Inflammatory macrophage treated with lipopolysaccharide for 1 hour (primary cell): ENCODE measurements at regions not wholly inside any gene's neighbourhood (a gene's known extent, or its start where the extent isn't known, plus 50 kb on each side); places are given as distances from the start of the nearest gene placed in this dataset.
A peak's percentile ranks its signal among the peaks of the same experiment; 100 is the strongest.
"Not testable (repeated sequence)": the region's sequence is repeated elsewhere in the genome, so short reads cannot be mapped to it uniquely, and the experiment has no call there.

Experiments used
- DNase-seq, 2 donors: peaks; one replicate each; pipeline ENCODE4 v3.0.0-alpha.2; 2020 to 2022

DNA sequence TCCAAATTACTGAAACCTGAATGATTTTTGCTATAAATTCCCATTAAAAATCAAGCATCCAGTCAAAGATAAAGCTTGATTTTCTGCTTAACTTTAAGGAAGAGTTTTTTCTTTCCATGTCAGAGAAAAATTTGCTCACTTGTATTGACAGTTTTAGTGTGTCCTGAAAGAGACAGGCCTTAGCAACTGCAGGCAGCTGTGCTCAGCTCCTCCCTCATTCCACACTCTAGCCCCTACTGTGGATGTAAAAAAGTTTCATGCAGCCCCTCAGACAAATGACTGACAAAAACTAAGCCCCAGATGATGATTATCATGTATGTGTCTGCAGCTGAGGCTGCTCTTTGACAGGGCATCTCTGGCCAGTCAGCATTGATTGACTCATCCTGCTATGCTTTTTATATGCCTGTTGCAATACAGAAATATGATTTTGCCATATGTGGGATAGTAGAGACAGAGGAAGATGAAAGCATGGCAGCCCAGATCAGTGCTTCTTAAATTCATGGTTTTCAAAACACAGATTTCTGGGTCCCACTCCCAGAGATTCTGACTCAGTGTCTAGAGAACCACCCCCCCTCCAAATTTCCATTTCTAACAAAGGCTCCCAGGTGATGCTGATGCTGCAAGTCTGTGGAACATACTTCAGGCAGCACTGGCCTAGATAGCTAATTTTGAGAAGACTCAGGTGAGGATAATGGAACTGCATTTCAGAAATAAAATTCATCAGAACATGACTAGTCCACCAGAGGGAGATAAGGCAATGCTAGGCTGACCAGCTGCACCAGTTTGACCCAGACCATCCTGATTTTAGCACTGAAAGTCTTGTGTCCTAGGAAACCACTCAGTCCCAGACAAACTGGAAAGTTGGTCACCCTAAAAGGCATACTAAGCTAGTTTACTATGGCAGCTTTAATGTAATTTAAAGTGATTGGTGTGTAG lies 298.7 kb upstream of the KCNN2 start:
- no peak for DNase-seq

GRCh38 chr5:114065912-114066311 lies 296.0 kb upstream of the KCNN2 start:
- no peak for DNase-seq

GRCh38 chr5:114070093-114070722 lies 291.7 kb upstream of the KCNN2 start:
- no peak for DNase-seq

GRCh38 chr5:114089259-114089658 lies 272.6 kb upstream of the KCNN2 start:
- DNase-seq = no peak

GRCh38 chr5:114097570-114097969 lies 264.3 kb upstream of the KCNN2 start:
- DNase-seq = no peak

- DNase-seq = no peak
Observed at GRCh38 chr5:114099161-114099560, 262.7 kb upstream of the KCNN2 start.

DNA sequence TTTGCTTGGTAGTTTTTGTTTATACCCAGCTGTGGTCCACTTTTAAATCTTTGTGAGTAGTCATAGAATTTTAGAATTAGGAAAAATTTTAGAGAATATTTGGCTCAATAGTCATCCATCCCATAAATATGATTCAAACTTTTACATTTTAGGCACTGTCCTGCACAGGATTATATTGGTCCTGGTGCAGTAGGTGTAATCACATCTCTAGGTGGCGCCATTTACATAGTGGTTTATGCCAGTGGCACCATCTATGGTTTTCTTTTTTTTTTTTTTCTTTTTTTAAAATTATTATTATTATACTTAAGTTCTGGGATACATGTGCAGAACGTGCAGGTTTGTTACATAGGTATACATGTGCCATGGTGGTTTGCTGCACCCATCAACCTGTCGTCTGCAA lies 260.7 kb upstream of the KCNN2 start:
- DNase-seq = peak; percentile 3 to 42

- no peak for DNase-seq
Observed at GRCh38 chr5:114113604-114114003, 248.3 kb upstream of the KCNN2 start.

DNA sequence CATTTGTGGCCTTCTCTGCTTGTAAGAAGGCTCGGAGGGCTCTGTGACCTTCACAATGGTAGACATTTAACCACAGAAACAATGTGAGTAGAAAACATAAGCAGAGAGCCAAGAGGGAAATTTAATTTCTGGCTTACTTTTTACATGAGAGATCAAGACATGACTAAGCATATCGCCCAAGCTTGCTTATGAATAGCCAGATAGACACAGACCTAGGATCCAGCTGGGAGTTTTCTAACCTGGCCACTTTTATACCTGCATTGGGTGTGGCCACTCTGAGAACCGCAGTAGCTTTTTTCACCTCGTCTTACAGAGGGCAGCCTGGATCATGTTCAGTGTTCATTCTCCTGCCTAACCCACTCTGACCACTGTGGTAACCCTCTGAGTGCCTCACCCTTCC lies 244.9 kb upstream of the KCNN2 start:
- DNase-seq = no peak

DNA sequence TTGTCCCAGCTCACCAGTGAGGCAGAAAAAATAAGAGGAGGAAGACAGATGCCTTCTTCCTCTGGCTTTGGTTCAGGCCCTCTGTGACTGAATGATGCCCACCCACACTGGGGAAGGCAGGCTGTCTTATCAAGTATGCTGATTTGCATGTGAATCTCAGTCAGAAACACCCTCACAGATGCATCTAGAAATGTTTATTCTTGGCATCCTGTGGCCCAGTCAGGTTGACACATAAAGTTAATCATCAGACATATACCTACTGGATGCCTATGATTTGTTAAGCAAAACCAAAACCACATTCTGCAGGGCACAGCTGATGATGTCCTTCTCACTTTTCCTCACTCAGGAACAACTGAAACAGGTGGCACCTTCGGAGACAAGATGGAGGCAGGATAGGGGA lies 243.4 kb upstream of the KCNN2 start:
- no peak for DNase-seq

- DNase-seq = no peak
Observed at GRCh38 chr5:114120166-114120565, 241.7 kb upstream of the KCNN2 start.

DNA sequence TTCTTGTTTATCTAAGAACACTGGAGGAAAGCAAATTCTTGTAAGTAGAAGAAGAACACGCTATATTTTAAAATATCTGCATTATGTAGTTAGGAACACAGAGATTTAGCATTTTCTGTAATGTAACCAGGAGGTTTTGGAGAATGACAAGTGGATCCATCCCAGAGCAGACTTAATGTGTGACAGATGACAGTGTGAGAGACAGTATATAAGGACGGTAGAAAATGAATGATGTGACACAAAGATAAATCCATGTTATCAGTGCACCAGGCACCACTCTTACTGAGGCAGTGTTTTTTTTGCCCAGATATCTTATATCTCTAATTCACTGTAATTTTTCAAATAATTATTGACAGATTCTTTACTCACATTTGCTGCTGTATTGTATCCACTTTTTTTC lies 239.0 kb upstream of the KCNN2 start:
- DNase-seq = no peak

DNA sequence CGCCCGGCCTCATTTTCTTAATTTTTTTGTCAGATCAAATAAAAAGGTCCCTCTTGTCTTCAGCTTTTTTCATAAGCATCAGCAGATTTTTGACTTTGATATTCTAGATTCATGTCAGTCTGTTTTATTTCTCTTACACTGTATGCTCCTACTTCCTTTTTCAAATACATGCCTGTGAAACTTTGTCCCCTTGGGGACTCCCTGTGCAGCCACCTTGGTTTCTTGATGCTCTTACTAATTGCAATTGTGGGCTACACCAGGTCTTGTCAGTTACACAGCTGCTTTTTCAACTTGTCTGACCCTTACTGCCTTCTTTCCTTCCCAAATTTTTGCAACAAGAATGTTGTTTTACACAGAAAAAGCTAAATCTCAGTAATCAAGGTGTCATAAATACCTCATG lies 238.2 kb upstream of the KCNN2 start:
- DNase-seq = no peak

DNA sequence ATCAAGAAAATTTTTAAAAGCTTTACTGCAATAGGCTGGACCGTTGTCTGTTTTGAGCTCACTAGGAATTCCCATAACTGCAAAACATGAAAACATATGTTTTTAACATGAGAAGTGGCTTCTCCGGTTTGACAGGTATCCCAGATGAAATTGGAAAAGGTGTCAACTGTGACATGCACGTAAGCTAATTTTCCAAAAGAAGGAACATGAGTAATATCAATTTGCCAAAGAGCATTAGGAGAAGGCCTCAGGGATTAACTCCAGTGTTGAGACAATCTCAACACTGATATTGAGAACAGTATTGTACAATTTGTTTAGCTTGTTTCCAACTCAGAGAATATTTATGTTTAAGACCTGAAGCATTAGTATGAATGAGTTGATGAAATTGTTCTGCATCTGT lies 215.5 kb upstream of the KCNN2 start:
- DNase-seq = no peak

- no peak for DNase-seq
Observed at GRCh38 chr5:114148253-114148652, 213.6 kb upstream of the KCNN2 start.

DNA sequence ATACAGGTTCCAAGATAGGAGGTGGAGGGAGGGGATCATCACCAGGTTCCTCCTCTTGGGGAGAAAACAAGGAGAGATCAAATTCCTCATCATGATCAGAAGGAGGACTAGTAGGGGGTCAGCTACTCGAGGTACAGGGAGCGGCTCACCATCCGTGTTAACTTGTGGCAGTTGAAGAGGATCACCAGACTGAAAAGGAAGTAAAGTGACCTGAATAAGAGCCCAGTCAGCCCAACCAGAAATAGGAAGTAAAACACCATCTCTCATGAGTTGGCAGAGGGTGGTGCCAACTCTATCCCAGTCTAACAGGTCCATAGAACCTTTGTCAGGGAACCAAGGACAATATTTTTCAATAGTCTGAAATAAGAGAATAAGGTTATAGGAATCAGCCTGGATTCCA lies 213.1 kb upstream of the KCNN2 start:
- DNase-seq = not testable (repeated sequence)

GRCh38 chr5:114152656-114153360 lies 209.1 kb upstream of the KCNN2 start:
- no peak for DNase-seq

DNA sequence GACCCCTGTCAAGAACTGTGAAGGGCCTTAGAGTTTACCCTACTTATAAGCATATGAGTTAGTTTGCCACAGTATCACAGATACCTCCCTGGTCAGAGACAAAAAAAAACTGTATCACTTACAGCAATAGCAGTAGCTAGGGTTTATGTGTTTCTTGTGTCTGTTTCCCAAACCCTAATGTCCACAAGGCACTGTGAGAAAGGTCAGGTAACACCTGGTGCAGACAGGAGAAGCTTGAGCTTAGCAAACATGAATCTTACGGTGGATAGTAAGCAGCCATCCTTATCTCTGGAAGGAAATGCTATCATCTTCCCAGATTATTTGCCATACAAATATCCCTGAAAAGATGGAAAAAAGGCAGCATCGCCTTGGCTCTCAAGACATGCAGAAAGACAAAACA lies 208.5 kb upstream of the KCNN2 start:
- no peak for DNase-seq

DNA sequence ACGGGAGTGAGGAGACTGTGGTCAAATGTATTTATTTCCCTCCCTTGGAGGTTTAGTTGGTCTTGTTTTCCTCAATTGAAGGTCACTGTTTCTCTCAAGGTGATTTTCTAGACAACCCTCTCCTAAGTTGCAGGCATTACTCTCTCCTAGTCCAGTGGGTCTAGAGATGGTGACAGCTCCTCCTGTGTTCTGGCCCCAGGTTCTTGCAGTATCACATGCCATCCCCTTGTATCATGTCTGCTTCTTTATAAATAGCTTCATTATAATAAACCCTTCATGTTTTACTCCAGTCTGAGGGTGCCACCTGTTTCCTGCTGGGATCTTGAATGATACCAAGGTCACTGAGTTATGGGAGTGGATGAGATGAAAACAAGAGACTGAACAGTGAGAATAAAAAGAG lies 208.0 kb upstream of the KCNN2 start:
- no peak for DNase-seq

DNA sequence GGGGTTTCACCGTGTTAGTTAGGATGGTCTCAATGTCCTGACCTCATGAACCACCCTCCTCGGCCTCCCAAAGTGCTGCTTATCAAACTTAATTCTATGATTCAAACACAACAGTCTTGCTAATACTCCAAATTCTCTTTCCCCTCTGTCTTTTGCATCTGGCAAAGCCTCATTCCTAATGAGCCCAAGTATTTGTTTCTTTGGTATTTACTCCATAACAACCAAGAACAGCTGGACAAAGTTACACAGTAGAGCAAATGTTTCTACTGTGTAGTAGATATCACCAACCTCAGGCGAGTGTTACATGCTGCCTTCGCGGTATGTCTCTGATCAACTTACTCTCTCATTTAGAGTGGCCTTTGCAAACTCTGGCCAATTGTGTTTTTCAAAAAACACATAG lies 195.8 kb upstream of the KCNN2 start:
- no peak for DNase-seq

- no peak for DNase-seq
Observed at GRCh38 chr5:114174131-114174530, 187.7 kb upstream of the KCNN2 start.

DNA sequence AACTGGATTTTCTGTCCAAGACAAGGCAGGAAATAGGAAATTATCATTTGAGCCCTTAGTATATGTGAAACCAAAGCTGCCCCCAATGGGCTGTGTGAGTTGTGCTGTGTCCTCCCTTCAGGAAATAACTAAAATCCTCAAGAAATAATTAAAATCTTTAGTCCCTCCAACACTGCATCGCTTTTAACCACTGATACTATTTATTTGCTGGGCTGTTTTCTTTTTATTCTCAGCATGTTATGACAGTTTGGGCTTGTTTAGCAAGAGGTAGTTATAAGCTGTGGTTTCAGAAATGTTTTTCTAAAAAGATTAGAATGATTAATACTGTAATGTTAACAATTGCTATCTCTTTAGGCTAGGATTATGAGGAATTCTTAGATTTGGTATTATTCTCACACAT lies 187.0 kb upstream of the KCNN2 start:
- no peak for DNase-seq

DNA sequence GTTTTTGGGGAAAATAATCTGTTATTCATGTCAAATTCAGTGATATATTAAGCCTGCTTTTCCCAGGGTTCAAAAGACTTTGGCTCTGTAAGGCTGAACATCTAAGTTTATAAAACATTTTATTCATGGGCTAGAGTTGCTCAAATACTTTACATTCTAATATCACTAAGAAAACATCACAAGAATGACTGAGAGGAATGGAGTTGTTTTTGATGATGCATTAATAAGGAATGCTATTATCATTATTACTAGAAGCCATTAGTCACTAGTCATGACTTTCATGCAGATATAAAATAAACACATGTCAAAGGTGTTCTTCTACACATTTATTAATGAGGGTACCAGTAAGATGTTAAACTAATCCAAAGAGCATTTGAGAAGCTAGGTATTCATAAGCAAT lies 185.5 kb upstream of the KCNN2 start:
- DNase-seq = no peak

GRCh38 chr5:114179134-114179533 lies 182.7 kb upstream of the KCNN2 start:
- no peak for DNase-seq
